ENCODE measurements at regions not wholly inside any gene's neighbourhood (a gene's known extent, or its start where the extent isn't known, plus 50 kb on each side); places are given as distances from the start of the nearest gene placed in this dataset.

- Histone ChIP-seq H3K9me3 (replicated peaks; ENCODE audit: control insufficient read depth, insufficient read depth, low read length) (no peaks in the 10 kb centered on the region), H2AFZ (ENCODE audit: low read depth, low read length) (no peak overlapping the region), H3K9ac (replicated peaks; ENCODE audit: extremely low read depth, insufficient read depth, low read length) (no peak overlapping the region), H3K4me2 (ENCODE audit: insufficient read depth, low read length) (no peak overlapping the region), H3K27ac (ENCODE audit: insufficient read depth, low read depth, low read length) (no peak overlapping the region), H3K36me3 (ENCODE audit: control insufficient read depth in 2 of 2, extremely low read depth in 1 of 2, insufficient read depth in 2 of 2, low read length in 2 of 2) (no peaks in the 10 kb centered on the region), H3K27me3 (ENCODE audit: control insufficient read depth in 2 of 2, insufficient read depth in 2 of 2, low read length in 2 of 2) (peaks cover 3 to 11% of the 10 kb centered on the region in 2 experiments), H3K4me1 (ENCODE audit: control insufficient read depth, extremely low read depth, insufficient read depth, low read length) (no peaks in the 10 kb centered on the region), H3K79me2 (ENCODE audit: control insufficient read depth, insufficient read depth, low read length) (no peaks in the 10 kb centered on the region), H4K20me1 (replicated peaks; ENCODE audit: control insufficient read depth, extremely low read depth, insufficient read depth, low read length) (no peaks in the 10 kb centered on the region), H3K9me1 (replicated peaks; ENCODE audit: control insufficient read depth, extremely low read depth, insufficient read depth, low read length) (no peaks in the 10 kb centered on the region), H3K4me3 (replicated peaks in 1 of 3; ENCODE audit: insufficient read depth in 1 of 3, low read depth in 1 of 3, low read length in 3 of 3) (no peak overlapping the region)
- no peak for TF ChIP-seq JUN (IDR thresholded peaks at IDR 0.05; ENCODE audit: borderline replicate concordance, insufficient read depth, insufficient read length, low read depth)
- TF ChIP-seq EZH2 (IDR thresholded peaks at IDR 0.05; ENCODE audit: borderline replicate concordance, low read depth, low read length, severe bottlenecking) = no peak
- TF ChIP-seq FOS (IDR thresholded peaks at IDR 0.05; ENCODE audit: borderline replicate concordance, insufficient read depth, low read length) = no peak
- TF ChIP-seq POLR2AphosphoS5 (IDR thresholded peaks at IDR 0.05; ENCODE audit: insufficient read depth, low read depth, low read length) = no peak
- no peak for TF ChIP-seq MAX (IDR thresholded peaks at IDR 0.05; ENCODE audit: insufficient read depth, insufficient read length)
- peak; percentile 27 to 39 for TF ChIP-seq CTCF (IDR thresholded peaks at IDR 0.05; ENCODE audit: extremely low read depth in 1 of 2, insufficient read depth in 1 of 2, low read depth in 1 of 2, low read length in 2 of 2)
- intact Hi-C loops (cut with micrococcal nuclease) (loop anchor here (1.0 kb wide), 2 partner anchors 475 to 502 kb away; partner anchors contain the start of gene ZBBX), dilution Hi-C loops (cut with MboI; ENCODE audit: extremely low pct_ligation_motif_present, low sequenced_read_pairs) (no loop called here)
- DNase-seq (ENCODE audit: low read depth, low spot score) (peak; percentile 50), FAIRE-seq (no peak)
- no TSS peak for BruUV-seq (replicated peaks)
- CTCF ChIA-PET = interaction anchor here (0.7 to 2.6 kb wide), 29 partner anchors 10 to 1871 kb away, joined by 3 to 93 read pairs (median 5); partner anchors contain the start of gene ZBBX
- POLR2A ChIA-PET = no interaction called here
Measured at GRCh38 chr3:167882057-167882667, 146.6 kb downstream of the SERPINI1 start.

Data from endothelial cell of umbilical vein (primary cell).